Epidermal melanocyte (primary cell): ENCODE measurements at regions not wholly inside any gene's neighbourhood (a gene's known extent, or its start where the extent isn't known, plus 50 kb on each side); places are given as distances from the start of the nearest gene placed in this dataset.
A peak's percentile ranks its signal among the peaks of the same experiment; 100 is the strongest.
"Not testable (repeated sequence)": the region's sequence is repeated elsewhere in the genome, so short reads cannot be mapped to it uniquely, and the experiment has no call there.

ENCODE experiments used
- DNase-seq: peaks from one replicate; pipeline ENCODE4 v3.0.0; 2011; ENCODE audit warnings: low spot score; ENCODE audit not compliant: insufficient read length

- no peak for DNase-seq
These were observed 88.4 kb upstream of the TEAD1 start for GRCh38 chr11:12585861-12586260.

GRCh38 chr11:12587333-12587991 lies 86.8 kb upstream of the TEAD1 start:
- no peak for DNase-seq

GRCh38 chr11:12591706-12592105 lies 82.5 kb upstream of the TEAD1 start:
- DNase-seq, result no peak

GRCh38 chr11:12592283-12592682 lies 81.9 kb upstream of the TEAD1 start:
- DNase-seq, result peak; percentile 32

GRCh38 chr11:12595089-12595847 lies 79.0 kb upstream of the TEAD1 start:
- DNase-seq, result not testable (repeated sequence)

GRCh38 chr11:12598330-12599256 lies 75.6 kb upstream of the TEAD1 start:
- no peak for DNase-seq

GRCh38 chr11:12599408-12600143 lies 74.6 kb upstream of the TEAD1 start:
- DNase-seq, result no peak

GRCh38 chr11:12600829-12601228 lies 73.4 kb upstream of the TEAD1 start:
- DNase-seq, result no peak

- DNase-seq, result no peak
These were observed 71.8 kb upstream of the TEAD1 start for GRCh38 chr11:12602421-12602820.

- no peak for DNase-seq
These were observed 70.8 kb upstream of the TEAD1 start for GRCh38 chr11:12603143-12604088.

- no peak for DNase-seq
These were observed 69.6 kb upstream of the TEAD1 start for GRCh38 chr11:12604557-12605153.

GRCh38 chr11:12606597-12606996 lies 67.6 kb upstream of the TEAD1 start:
- no peak for DNase-seq

- not testable (repeated sequence) for DNase-seq
These were observed 65.5 kb upstream of the TEAD1 start for GRCh38 chr11:12608678-12609077.

GRCh38 chr11:12611352-12611751 lies 62.9 kb upstream of the TEAD1 start:
- DNase-seq, result no peak

- no peak for DNase-seq
These were observed 56.6 kb upstream of the TEAD1 start for GRCh38 chr11:12617632-12618031.

GRCh38 chr11:12618743-12619540 lies 55.3 kb upstream of the TEAD1 start:
- no peak for DNase-seq

GRCh38 chr11:12623869-12624268 lies 50.4 kb upstream of the TEAD1 start:
- DNase-seq, result no peak
